CD4-positive, alpha-beta T cell treated with Interleukin-1 beta for 1 hour (primary cell): ENCODE measurements at regions not wholly inside any gene's neighbourhood (a gene's known extent, or its start where the extent isn't known, plus 50 kb on each side); places are given as distances from the start of the nearest gene placed in this dataset.
"Not testable (repeated sequence)": the region's sequence is repeated elsewhere in the genome, so short reads cannot be mapped to it uniquely, and the experiment has no call there.

Experiments used
- DNase-seq, 2 donors: peaks; one replicate each; pipeline ENCODE4 v3.0.0-alpha.2; 2020 to 2022

- DNase-seq, result not testable (repeated sequence)
These were observed 96.0 kb upstream of the AGAP9 start for GRCh38 chr10:47619300-47620012.

- DNase-seq, result not testable (repeated sequence)
These were observed 85.9 kb upstream of the AGAP9 start for GRCh38 chr10:47609311-47609710.

GRCh38 chr10:47605791-47606773 is 82.6 kb upstream of the AGAP9 start:
- DNase-seq, result not testable (repeated sequence)

GRCh38 chr10:47600604-47601003 is 77.2 kb upstream of the AGAP9 start:
- DNase-seq, result not testable (repeated sequence)

- not testable (repeated sequence) for DNase-seq
These were observed 76.7 kb upstream of the AGAP9 start for GRCh38 chr10:47600127-47600526.

- DNase-seq, result not testable (repeated sequence)
These were observed 76.2 kb upstream of the AGAP9 start for GRCh38 chr10:47599657-47600056.

- DNase-seq, result not testable (repeated sequence)
These were observed 70.4 kb upstream of the AGAP9 start for GRCh38 chr10:47593805-47594204.

GRCh38 chr10:47593129-47593528 is 69.7 kb upstream of the AGAP9 start:
- not testable (repeated sequence) for DNase-seq

GRCh38 chr10:47590956-47591355 is 67.5 kb upstream of the AGAP9 start:
- DNase-seq, result not testable (repeated sequence)

GRCh38 chr10:47590534-47590933 is 67.1 kb upstream of the AGAP9 start:
- not testable (repeated sequence) for DNase-seq

GRCh38 chr10:47582051-47582450 is 58.6 kb upstream of the AGAP9 start:
- DNase-seq, result not testable (repeated sequence)

- not testable (repeated sequence) for DNase-seq
These were observed 56.6 kb upstream of the AGAP9 start for GRCh38 chr10:47580063-47580462.

GRCh38 chr10:47578547-47578946 is 55.1 kb upstream of the AGAP9 start:
- not testable (repeated sequence) for DNase-seq
